SK-N-SH (cell line): ENCODE measurements at regions not wholly inside any gene's neighbourhood (a gene's known extent, or its start where the extent isn't known, plus 50 kb on each side); places are given as distances from the start of the nearest gene placed in this dataset.

Experiments
- CTCF ChIA-PET: fragments of 300-600, 350-600 bp; formaldehyde crosslinking; extraction: SDS; loops from one replicate; lab custom pipeline; 2021; lab: Yijun Ruan, JAX
- POLR2A ChIA-PET: fragments of 350-600 bp; sonication (Branson Sonifier 250); formaldehyde crosslinking; extraction: SDS; loops from one replicate; lab custom pipeline; 2020; ENCODE audit warnings: antibody characterized with exemption, inconsistent platforms; lab: Yijun Ruan, JAX
- DNase-seq: peaks from one replicate; pipeline ENCODE4 v3.0.0; 2012
- H2AFZ ChIP-seq: fragments of 200-600 bp; sonication (generic); 2 replicates; pipeline ENCODE4 v1.8.1; 2016; ENCODE audit warnings: antibody characterized with exemption, mild to moderate bottlenecking, low read depth
- H3F3A ChIP-seq: fragments of 200-600 bp; sonication (generic); replicated peaks from 2 replicates; pipeline ENCODE3; 2016; ENCODE audit warnings: antibody characterized with exemption, mild to moderate bottlenecking; ENCODE audit not compliant: insufficient read depth
- H3K27ac ChIP-seq, 2 experiments: fragments of 200-500 bp in 1 of 2; fragments of 200-600 bp in 1 of 2; sonication (Bioruptor generic) in 1 of 2; sonication (generic), shearing (Covaris generic) in 1 of 2; 2 replicates each; pipeline versions ENCODE4 v1.5.1 to v1.6.1; 2014 to 2016; ENCODE audit warnings: low read depth in 2 of 2, inconsistent platforms in 1 of 2, low read length in 1 of 2, mild to moderate bottlenecking in 1 of 2, mixed read lengths in 1 of 2
- H3K27me3 ChIP-seq: fragments of 200-600 bp; sonication (generic), shearing (Covaris generic); 2 replicates; pipeline ENCODE4 v1.6.1; 2016; ENCODE audit warnings: mixed run types; ENCODE audit not compliant: insufficient read depth
- H3K36me3 ChIP-seq, 2 experiments: fragments of 200-500 bp in 1 of 2; fragments of 200-600 bp in 1 of 2; sonication (Bioruptor generic) in 1 of 2; sonication (generic) in 1 of 2; replicated peaks in 1 of 2; 2 replicates each; pipeline versions ENCODE3 to v1.5.1; 2014 to 2016; ENCODE audit warnings: low read length in 1 of 2, mild to moderate bottlenecking in 1 of 2; ENCODE audit not compliant: insufficient read depth in 2 of 2, control insufficient read depth in 1 of 2
- H3K4me1 ChIP-seq, 2 experiments: fragments of 200-500 bp in 1 of 2; fragments of 200-600 bp in 1 of 2; sonication (Bioruptor generic) in 1 of 2; sonication (generic), shearing (Covaris generic) in 1 of 2; 2 replicates each; pipeline versions ENCODE4 v1.5.1 to v1.6.1; 2014 to 2016; ENCODE audit warnings: low read depth in 1 of 2, low read length in 1 of 2, mixed run types in 1 of 2; ENCODE audit not compliant: insufficient read depth in 2 of 2, control insufficient read depth in 1 of 2
- H3K4me2 ChIP-seq: fragments of 200-600 bp; sonication (generic), shearing (Covaris generic); 2 replicates; pipeline ENCODE4 v1.6.1; 2017; ENCODE audit warnings: mixed run types
- H3K4me3 ChIP-seq, 2 experiments: fragments of 200-500 bp in 1 of 2; fragments of 200-600 bp in 1 of 2; sonication (Bioruptor generic) in 1 of 2; sonication (generic), shearing (Covaris generic) in 1 of 2; 2 replicates each; pipeline versions ENCODE4 v1.5.1 to v1.8.1; 2014 to 2016; ENCODE audit warnings: low read depth in 2 of 2, inconsistent platforms in 1 of 2, low read length in 1 of 2, mild to moderate bottlenecking in 1 of 2, mixed read lengths in 1 of 2, moderate library complexity in 1 of 2
- H3K79me2 ChIP-seq: fragments of 200-600 bp; sonication (generic); 2 replicates; pipeline ENCODE4 v1.8.1; 2017; ENCODE audit warnings: mild to moderate bottlenecking; ENCODE audit not compliant: insufficient read depth
- H3K9ac ChIP-seq: fragments of 200-600 bp; sonication (generic); 2 replicates; pipeline ENCODE4 v1.6.1; 2017; ENCODE audit warnings: mixed run types
- H3K9me2 ChIP-seq: fragments of 200-600 bp; sonication (generic); 2 replicates; pipeline ENCODE4 v1.6.1; 2017; ENCODE audit warnings: mixed run types
- H3K9me3 ChIP-seq: fragments of 200-600 bp; sonication (generic); 2 replicates; pipeline ENCODE4 v1.6.1; 2017; ENCODE audit warnings: mixed run types, mild to moderate bottlenecking, moderate library complexity
- H4K20me1 ChIP-seq: fragments of 200-600 bp; sonication (generic); 2 replicates; pipeline ENCODE4 v1.6.1; 2017; ENCODE audit warnings: mild to moderate bottlenecking, mixed run types; ENCODE audit not compliant: insufficient read depth
- CHD2 ChIP-seq: fragments of 150-350 bp; IDR thresholded peaks from 2 replicates; pipeline ENCODE4 v1.6.1; 2018; ENCODE audit warnings: low read length; ENCODE audit not compliant: partially characterized antibody
- ELF1 ChIP-seq: IDR thresholded peaks from 2 replicates; pipeline ENCODE4 v1.4.0; 2012
- FOSL2 ChIP-seq: IDR thresholded peaks from 2 replicates; pipeline ENCODE4 v1.4.0; 2012; ENCODE audit warnings: low read depth, mild to moderate bottlenecking, moderate library complexity, borderline replicate concordance
- FOXM1 ChIP-seq: IDR thresholded peaks from 2 replicates; pipeline ENCODE4 v1.4.0; 2012; ENCODE audit warnings: low read depth, mild to moderate bottlenecking
- GABPA ChIP-seq: IDR thresholded peaks from 2 replicates; pipeline ENCODE4 v1.4.0; 2012; ENCODE audit warnings: low read depth, mild to moderate bottlenecking
- GATA2 ChIP-seq: sonication (generic); formaldehyde crosslinking; IDR thresholded peaks from 2 replicates; pipeline ENCODE4 v1.5.0; 2020; ENCODE audit warnings: mild to moderate bottlenecking, missing genetic modification reagents
- JUND ChIP-seq: IDR thresholded peaks from 2 replicates; pipeline ENCODE4 v1.4.0; 2012
- MEF2A ChIP-seq: IDR thresholded peaks from 2 replicates; pipeline ENCODE4 v1.4.0; 2012; ENCODE audit warnings: low read depth, borderline replicate concordance
- NFIC ChIP-seq: IDR thresholded peaks from 2 replicates; pipeline ENCODE4 v1.4.0; 2012; ENCODE audit warnings: borderline replicate concordance
- NRF1 ChIP-seq: IDR thresholded peaks from 2 replicates; pipeline ENCODE4 v1.6.1; 2012; ENCODE audit warnings: low read depth, mild to moderate bottlenecking, low read length
- PBX3 ChIP-seq: IDR thresholded peaks from 2 replicates; pipeline ENCODE4; 2012
- POLR2AphosphoS5 ChIP-seq: IDR thresholded peaks from 2 replicates; pipeline ENCODE4 v1.6.1; 2012; ENCODE audit warnings: low read depth, low read length
- RAD21 ChIP-seq: IDR thresholded peaks from 2 replicates; pipeline ENCODE4 v1.6.1; 2012; ENCODE audit warnings: mild to moderate bottlenecking, low read length
- RCOR1 ChIP-seq: fragments of 150-350 bp; IDR thresholded peaks from 2 replicates; pipeline ENCODE4 v1.6.1; 2017; ENCODE audit warnings: antibody characterized with exemption, low read length
- SIN3A ChIP-seq: IDR thresholded peaks from 2 replicates; pipeline ENCODE4 v1.6.1; 2012; ENCODE audit warnings: low read depth, mild to moderate bottlenecking, low read length, moderate library complexity, borderline replicate concordance
- SMC3 ChIP-seq: IDR thresholded peaks from 2 replicates; pipeline ENCODE4 v1.6.1; 2012; ENCODE audit warnings: low read depth, low read length, improper control_type of control experiment
- TAF1 ChIP-seq: IDR thresholded peaks from 2 replicates; pipeline ENCODE4 v1.6.1; 2012; ENCODE audit warnings: low read depth, mild to moderate bottlenecking, low read length, moderate library complexity, borderline replicate concordance
- TCF12 ChIP-seq: IDR thresholded peaks from 2 replicates; pipeline ENCODE4 v1.4.0; 2012
- YY1 ChIP-seq: IDR thresholded peaks from 2 replicates; pipeline ENCODE4 v1.4.0; 2012; ENCODE audit warnings: low read depth, mild to moderate bottlenecking
- WGBS: methylation state at CpG from one replicate; pipeline ENCODE4 v1.1.6; 2017; ENCODE audit warnings: low lambda C conversion rate; 5-methylcytosine and 5-hydroxymethylcytosine counted together
- TF ChIP-seq, protein P1 (sequence below): IDR thresholded peaks from 2 replicates; pipeline ENCODE4 v1.4.0; 2012; ENCODE audit warnings: low read depth
- TF ChIP-seq, protein P2 (sequence below): IDR thresholded peaks from 2 replicates; pipeline ENCODE4 v1.6.1; 2012; ENCODE audit warnings: mild to moderate bottlenecking, low read depth, low read length, moderate library complexity
- TF ChIP-seq, protein P3 (sequence below): IDR thresholded peaks from 2 replicates; pipeline ENCODE4 v1.4.0; 2012; ENCODE audit warnings: low read depth, borderline replicate concordance

DNA sequence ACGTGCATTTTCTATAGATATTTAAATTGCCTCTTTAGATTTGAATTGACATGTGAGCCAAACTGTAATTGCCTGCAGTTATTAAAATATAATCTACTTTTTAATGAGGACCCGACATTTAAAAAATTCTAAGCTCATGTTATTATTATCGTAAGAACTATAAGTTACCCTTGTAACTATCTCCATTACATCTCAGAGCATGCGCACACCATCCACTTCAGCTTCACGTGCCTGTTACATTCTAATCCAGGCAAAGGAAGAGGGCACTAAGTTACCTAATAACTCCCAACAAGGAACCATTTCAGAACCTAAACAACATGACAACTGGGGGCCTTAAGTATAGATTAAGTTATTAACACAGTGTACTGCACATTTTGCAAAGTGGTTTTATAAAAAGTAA, 509.0 kb upstream of the DPP6 start:
- CTCF ChIA-PET, result no interaction called here
- WGBS, result 9% methylated on average over 5 of the region's 5 CpGs
- H3K27me3 ChIP-seq, result no peaks in the 10 kb centered on the region
- no peak overlapping the region for H3K27ac ChIP-seq
- H3K9me3 ChIP-seq, result peaks cover 8% of the 10 kb centered on the region; the same call in 1 of the 2 replicates
- H2AFZ ChIP-seq, result no peak overlapping the region
- no peak for DNase-seq
- no peak overlapping the region for H3K9ac ChIP-seq
- TF ChIP-seq, protein P1, sequence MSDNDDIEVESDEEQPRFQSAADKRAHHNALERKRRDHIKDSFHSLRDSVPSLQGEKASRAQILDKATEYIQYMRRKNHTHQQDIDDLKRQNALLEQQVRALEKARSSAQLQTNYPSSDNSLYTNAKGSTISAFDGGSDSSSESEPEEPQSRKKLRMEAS, result no peak
- TF ChIP-seq RAD21 (no peak), GATA2 (CRISPR knock-in tag) (no peak), TAF1 (no peak), TCF12 (no peak), RCOR1 (no peak), ELF1 (no peak), POLR2AphosphoS5 (no peak), GABPA (no peak), SIN3A (no peak)
- TF ChIP-seq, all 33 proteins: peak for 0
- Histone ChIP-seq H3K9me2 (no peaks in the 10 kb centered on the region), H3K36me3 (no peaks in the 10 kb centered on the region), H3F3A (no peaks in the 10 kb centered on the region), H4K20me1 (no peaks in the 10 kb centered on the region), H3K4me1 (no peaks in the 10 kb centered on the region), H3K4me3 (no peak overlapping the region), H3K79me2 (no peaks in the 10 kb centered on the region), H3K4me2 (no peak overlapping the region)
- POLR2A ChIA-PET, result no interaction called here

DNA sequence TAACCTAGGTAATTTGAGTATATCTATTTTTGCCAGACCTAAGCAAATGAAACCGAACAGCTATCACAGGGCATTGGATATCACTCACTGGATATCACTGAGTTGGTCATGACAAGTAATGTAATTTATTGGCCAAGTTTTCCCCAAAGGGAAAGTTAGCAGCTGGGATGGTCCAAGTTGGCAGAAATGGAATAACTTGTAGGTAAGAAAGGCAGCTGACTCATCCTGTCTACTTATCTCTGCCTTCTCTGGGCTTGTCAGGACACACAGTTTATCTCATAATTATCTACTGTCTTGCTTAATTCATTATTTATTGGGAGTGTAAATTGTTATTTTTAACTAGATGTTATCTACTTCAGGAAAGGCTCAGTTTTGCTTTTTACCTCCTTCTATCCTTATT, 502.0 kb upstream of the DPP6 start:
- no peaks in the 10 kb centered on the region for H4K20me1 ChIP-seq
- no peak for TF ChIP-seq GATA2 (CRISPR knock-in tag)
- no peak for TF ChIP-seq ELF1
- TF ChIP-seq CHD2, result no peak
- TF ChIP-seq RCOR1, result no peak
- TF ChIP-seq, protein P2, sequence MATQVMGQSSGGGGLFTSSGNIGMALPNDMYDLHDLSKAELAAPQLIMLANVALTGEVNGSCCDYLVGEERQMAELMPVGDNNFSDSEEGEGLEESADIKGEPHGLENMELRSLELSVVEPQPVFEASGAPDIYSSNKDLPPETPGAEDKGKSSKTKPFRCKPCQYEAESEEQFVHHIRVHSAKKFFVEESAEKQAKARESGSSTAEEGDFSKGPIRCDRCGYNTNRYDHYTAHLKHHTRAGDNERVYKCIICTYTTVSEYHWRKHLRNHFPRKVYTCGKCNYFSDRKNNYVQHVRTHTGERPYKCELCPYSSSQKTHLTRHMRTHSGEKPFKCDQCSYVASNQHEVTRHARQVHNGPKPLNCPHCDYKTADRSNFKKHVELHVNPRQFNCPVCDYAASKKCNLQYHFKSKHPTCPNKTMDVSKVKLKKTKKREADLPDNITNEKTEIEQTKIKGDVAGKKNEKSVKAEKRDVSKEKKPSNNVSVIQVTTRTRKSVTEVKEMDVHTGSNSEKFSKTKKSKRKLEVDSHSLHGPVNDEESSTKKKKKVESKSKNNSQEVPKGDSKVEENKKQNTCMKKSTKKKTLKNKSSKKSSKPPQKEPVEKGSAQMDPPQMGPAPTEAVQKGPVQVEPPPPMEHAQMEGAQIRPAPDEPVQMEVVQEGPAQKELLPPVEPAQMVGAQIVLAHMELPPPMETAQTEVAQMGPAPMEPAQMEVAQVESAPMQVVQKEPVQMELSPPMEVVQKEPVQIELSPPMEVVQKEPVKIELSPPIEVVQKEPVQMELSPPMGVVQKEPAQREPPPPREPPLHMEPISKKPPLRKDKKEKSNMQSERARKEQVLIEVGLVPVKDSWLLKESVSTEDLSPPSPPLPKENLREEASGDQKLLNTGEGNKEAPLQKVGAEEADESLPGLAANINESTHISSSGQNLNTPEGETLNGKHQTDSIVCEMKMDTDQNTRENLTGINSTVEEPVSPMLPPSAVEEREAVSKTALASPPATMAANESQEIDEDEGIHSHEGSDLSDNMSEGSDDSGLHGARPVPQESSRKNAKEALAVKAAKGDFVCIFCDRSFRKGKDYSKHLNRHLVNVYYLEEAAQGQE, result no peak
- no peak for TF ChIP-seq FOSL2
- no peak for TF ChIP-seq SIN3A
- TF ChIP-seq NRF1, result no peak
- TF ChIP-seq POLR2AphosphoS5, result no peak
- no peak for TF ChIP-seq PBX3
- no peak for TF ChIP-seq YY1
- TF ChIP-seq GABPA, result no peak
- TF ChIP-seq, protein P3, sequence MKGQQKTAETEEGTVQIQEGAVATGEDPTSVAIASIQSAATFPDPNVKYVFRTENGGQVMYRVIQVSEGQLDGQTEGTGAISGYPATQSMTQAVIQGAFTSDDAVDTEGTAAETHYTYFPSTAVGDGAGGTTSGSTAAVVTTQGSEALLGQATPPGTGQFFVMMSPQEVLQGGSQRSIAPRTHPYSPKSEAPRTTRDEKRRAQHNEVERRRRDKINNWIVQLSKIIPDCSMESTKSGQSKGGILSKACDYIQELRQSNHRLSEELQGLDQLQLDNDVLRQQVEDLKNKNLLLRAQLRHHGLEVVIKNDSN, result no peak
- TF ChIP-seq JUND, result no peak
- no peak for TF ChIP-seq MEF2A
- TF ChIP-seq SMC3, result no peak
- no peak for TF ChIP-seq TAF1
- no peak for TF ChIP-seq NFIC
- TF ChIP-seq, protein P1, result no peak
- TF ChIP-seq FOXM1, result no peak
- H3K27ac ChIP-seq, result no peak overlapping the region
- H3K9me2 ChIP-seq, result no peaks in the 10 kb centered on the region
- no peaks in the 10 kb centered on the region for H3F3A ChIP-seq
- ChIA-PET CTCF (interaction anchor here (0.7 kb wide), 1 partner anchor 104 kb away, joined by 3 read pairs; no protein-coding TSS in a partner anchor), POLR2A (no interaction called here)
- H3K27me3 ChIP-seq, result no peaks in the 10 kb centered on the region
- no peaks in the 10 kb centered on the region for H3K79me2 ChIP-seq
- no peak for DNase-seq
- H2AFZ ChIP-seq, result no peak overlapping the region
- H3K9me3 ChIP-seq, result peaks cover 14% of the 10 kb centered on the region
- H3K9ac ChIP-seq, result no peak overlapping the region
- H3K4me3 ChIP-seq, result no peak overlapping the region
- no peaks in the 10 kb centered on the region for H3K4me1 ChIP-seq
- no peaks in the 10 kb centered on the region for H3K36me3 ChIP-seq
- no peak overlapping the region for H3K4me2 ChIP-seq
- 0% methylated on average over 1 of the region's 1 CpG for WGBS
